Adrenal gland (tissue), 5 donors: ENCODE measurements at regions not wholly inside any gene's neighbourhood (a gene's known extent, or its start where the extent isn't known, plus 50 kb on each side); places are given as distances from the start of the nearest gene placed in this dataset.

ENCODE experiments used
- POLR2A ChIP-seq, 2 donors: fragments of 450-650 bp; IDR thresholded peaks; one replicate each; pipeline ENCODE4 v1.6.1; 2017; ENCODE audit warnings: antibody characterized with exemption in 2 of 2, mild to moderate bottlenecking in 2 of 2, moderate library complexity in 1 of 2
- TF ChIP-seq, protein P1 (sequence below), 6 experiments: fragments of 450-650 bp in 4 of 6; fragments of 200-600 bp in 2 of 6; sonication (generic) in 1 of 6; IDR thresholded peaks; 1 replicate in 5 of 6; 2 replicates in 1 of 6; pipeline versions ENCODE4 v1.5.1 to v1.8.0; 2016 to 2021; ENCODE audit warnings: antibody characterized with exemption in 6 of 6, mild to moderate bottlenecking in 2 of 6, moderate library complexity in 1 of 6
- donor health status: DM: no; HTN: no; CAD: no.

DNA sequence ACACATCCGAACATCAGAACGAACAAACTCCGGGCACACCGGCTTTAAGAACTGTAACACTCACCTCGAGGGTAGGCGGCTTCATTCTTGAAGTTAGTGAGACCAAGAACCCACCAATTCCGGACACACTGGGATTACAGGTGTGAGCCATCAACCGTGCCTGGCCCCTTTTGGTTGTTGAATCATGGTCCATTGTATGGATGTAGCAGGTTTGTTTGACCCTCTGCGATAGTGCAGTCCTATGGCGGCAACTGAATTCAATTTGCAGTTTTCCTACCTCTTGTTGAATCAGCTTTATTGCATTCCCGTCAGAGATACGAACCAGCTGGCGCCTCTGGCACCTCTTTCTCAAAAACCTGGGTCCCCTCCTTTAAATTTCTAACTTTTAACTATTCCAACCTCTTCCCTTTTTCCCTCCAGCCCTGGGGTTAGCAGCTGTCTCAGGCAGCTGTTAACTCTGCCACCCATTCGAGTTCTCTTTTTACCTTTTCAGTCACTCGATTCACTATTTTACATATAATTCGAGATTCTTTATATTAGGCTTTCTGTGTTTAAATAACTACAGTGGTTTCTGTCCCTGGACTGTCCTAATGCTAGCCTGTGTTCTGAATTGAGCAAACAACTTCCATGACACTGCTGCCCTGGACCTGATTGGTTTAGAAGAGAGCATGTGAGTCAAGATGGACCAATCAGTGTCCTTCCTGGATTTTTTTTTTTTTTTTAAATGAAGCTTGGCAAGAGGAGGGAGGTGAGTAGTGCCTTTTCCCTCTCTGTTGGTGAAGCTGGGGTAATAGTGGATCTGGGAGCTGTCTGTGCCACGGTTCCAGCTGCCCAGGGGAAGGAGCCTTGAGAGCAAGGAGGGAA lies 261.5 kb downstream of the PCNX1 start:
- TF ChIP-seq, protein P1, sequence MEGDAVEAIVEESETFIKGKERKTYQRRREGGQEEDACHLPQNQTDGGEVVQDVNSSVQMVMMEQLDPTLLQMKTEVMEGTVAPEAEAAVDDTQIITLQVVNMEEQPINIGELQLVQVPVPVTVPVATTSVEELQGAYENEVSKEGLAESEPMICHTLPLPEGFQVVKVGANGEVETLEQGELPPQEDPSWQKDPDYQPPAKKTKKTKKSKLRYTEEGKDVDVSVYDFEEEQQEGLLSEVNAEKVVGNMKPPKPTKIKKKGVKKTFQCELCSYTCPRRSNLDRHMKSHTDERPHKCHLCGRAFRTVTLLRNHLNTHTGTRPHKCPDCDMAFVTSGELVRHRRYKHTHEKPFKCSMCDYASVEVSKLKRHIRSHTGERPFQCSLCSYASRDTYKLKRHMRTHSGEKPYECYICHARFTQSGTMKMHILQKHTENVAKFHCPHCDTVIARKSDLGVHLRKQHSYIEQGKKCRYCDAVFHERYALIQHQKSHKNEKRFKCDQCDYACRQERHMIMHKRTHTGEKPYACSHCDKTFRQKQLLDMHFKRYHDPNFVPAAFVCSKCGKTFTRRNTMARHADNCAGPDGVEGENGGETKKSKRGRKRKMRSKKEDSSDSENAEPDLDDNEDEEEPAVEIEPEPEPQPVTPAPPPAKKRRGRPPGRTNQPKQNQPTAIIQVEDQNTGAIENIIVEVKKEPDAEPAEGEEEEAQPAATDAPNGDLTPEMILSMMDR (IDR thresholded peaks at IDR 0.05) = no peak
- TF ChIP-seq POLR2A (IDR thresholded peaks at IDR 0.05) = no peak
